ENCODE measurements at regions not wholly inside any gene's neighbourhood (a gene's known extent, or its start where the extent isn't known, plus 50 kb on each side); places are given as distances from the start of the nearest gene placed in this dataset.

GRCh38 chr14:83975841-83976770 lies 1553.8 kb upstream of the FLRT2 start:
- TF ChIP-seq KLF1 (tag by site-specific recombination; IDR thresholded peaks at IDR 0.05) (no peak), ZEB2 (tag by site-specific recombination; IDR thresholded peaks at IDR 0.05) (no peak), ZNF670 (tag by site-specific recombination; IDR thresholded peaks at IDR 0.05; ENCODE audit: low read depth) (no peak), ZNF341 (tag by site-specific recombination; IDR thresholded peaks at IDR 0.05; ENCODE audit: low read depth) (no peak), ZNF391 (tag by site-specific recombination; IDR thresholded peaks at IDR 0.05; ENCODE audit: borderline replicate concordance, low read depth) (no peak), ZNF624 (tag by site-specific recombination; IDR thresholded peaks at IDR 0.05) (no peak), ZNF223 (tag by site-specific recombination; IDR thresholded peaks at IDR 0.05) (no peak), PRDM6 (tag by site-specific recombination; IDR thresholded peaks at IDR 0.05) (no peak), ZXDB (tag by site-specific recombination; IDR thresholded peaks at IDR 0.05) (no peak), ZNF776 (tag by site-specific recombination; IDR thresholded peaks at IDR 0.05; ENCODE audit: borderline replicate concordance) (no peak), ZNF610 (tag by site-specific recombination; IDR thresholded peaks at IDR 0.05; ENCODE audit: borderline replicate concordance) (no peak)
- Histone ChIP-seq H3K36me3 (ENCODE audit: control insufficient read depth in 2 of 2, insufficient read depth in 1 of 2, low read length in 2 of 2) (no peaks in the 10 kb centered on the region), H3K4me3 (ENCODE audit: low read depth, low read length) (no peak overlapping the region), H3K4me1 (ENCODE audit: control insufficient read depth, insufficient read depth, low read length) (0 out of 2 replicates have a peak, but pooled peaks cover 3% of the 10 kb centered on the region), H3K27ac (ENCODE audit: extremely low read depth, low read depth, low read length) (no peak overlapping the region), H3K9me3 (ENCODE audit: control insufficient read depth, insufficient read depth, low read depth, low read length) (no peaks in the 10 kb centered on the region)
- ChIA-PET CTCF (interaction anchor here (0.5 to 0.7 kb wide), 2 partner anchors 208 to 1672 kb away, joined by 3 read pairs; no protein-coding TSS in a partner anchor), POLR2A (no interaction called here)

- H3K9me3 ChIP-seq (ENCODE audit: control insufficient read depth, insufficient read depth, low read depth, low read length): no peaks in the 10 kb centered on the region
- H3K36me3 ChIP-seq (ENCODE audit: control insufficient read depth in 2 of 2, insufficient read depth in 1 of 2, low read length in 2 of 2): no peaks in the 10 kb centered on the region
- no peak overlapping the region for H3K27ac ChIP-seq (ENCODE audit: extremely low read depth, low read depth, low read length)
- H3K4me3 ChIP-seq (ENCODE audit: low read depth, low read length): no peak overlapping the region
- CTCF ChIA-PET: no interaction called here
- 0 out of 2 replicates have a peak, but pooled peaks cover 3% of the 10 kb centered on the region for H3K4me1 ChIP-seq (ENCODE audit: control insufficient read depth, insufficient read depth, low read length)
- POLR2A ChIA-PET: no interaction called here
- TF ChIP-seq ZNF404 (tag by site-specific recombination; IDR thresholded peaks at IDR 0.05) (no peak), GLIS1 (tag by site-specific recombination; IDR thresholded peaks at IDR 0.05) (no peak), ZNF302 (tag by site-specific recombination; IDR thresholded peaks at IDR 0.05; ENCODE audit: low read depth) (no peak), ZNF623 (tag by site-specific recombination; IDR thresholded peaks at IDR 0.05) (no peak), SALL2 (tag by site-specific recombination; IDR thresholded peaks at IDR 0.05; ENCODE audit: borderline replicate concordance) (no peak), ZSCAN23 (tag by site-specific recombination; IDR thresholded peaks at IDR 0.05) (no peak), ZSCAN18 (tag by site-specific recombination; IDR thresholded peaks at IDR 0.05) (no peak), YY2 (tag by site-specific recombination; IDR thresholded peaks at IDR 0.05) (no peak), ZNF37A (tag by site-specific recombination; IDR thresholded peaks at IDR 0.05) (no peak), ZBTB48 (tag by site-specific recombination; IDR thresholded peaks at IDR 0.05) (no peak), ZNF677 (tag by site-specific recombination; IDR thresholded peaks at IDR 0.05) (no peak), PATZ1 (tag by site-specific recombination; IDR thresholded peaks at IDR 0.05) (no peak), SP2 (tag by site-specific recombination; IDR thresholded peaks at IDR 0.05) (no peak), ZNF148 (tag by site-specific recombination; IDR thresholded peaks at IDR 0.05; ENCODE audit: borderline replicate concordance) (no peak), KLF7 (tag by site-specific recombination; IDR thresholded peaks at IDR 0.05; ENCODE audit: borderline replicate concordance) (no peak)
Measured at GRCh38 chr14:83977583-83977982, 1552.4 kb upstream of the FLRT2 start.
